Fibroblast of skin of right quadriceps (primary cell): ENCODE measurements at regions not wholly inside any gene's neighbourhood (a gene's known extent, or its start where the extent isn't known, plus 50 kb on each side); places are given as distances from the start of the nearest gene placed in this dataset.

Experiments used
- DNase-seq: peaks from one replicate; pipeline ENCODE4 v3.0.0-alpha.2; 2013

- DNase-seq = no peak
These were observed 297.4 kb upstream of the SFRP2 start for GRCh38 chr4:154086247-154086646.

GRCh38 chr4:154084864-154085263 is 296.0 kb upstream of the SFRP2 start:
- peak; percentile 12 for DNase-seq

DNA sequence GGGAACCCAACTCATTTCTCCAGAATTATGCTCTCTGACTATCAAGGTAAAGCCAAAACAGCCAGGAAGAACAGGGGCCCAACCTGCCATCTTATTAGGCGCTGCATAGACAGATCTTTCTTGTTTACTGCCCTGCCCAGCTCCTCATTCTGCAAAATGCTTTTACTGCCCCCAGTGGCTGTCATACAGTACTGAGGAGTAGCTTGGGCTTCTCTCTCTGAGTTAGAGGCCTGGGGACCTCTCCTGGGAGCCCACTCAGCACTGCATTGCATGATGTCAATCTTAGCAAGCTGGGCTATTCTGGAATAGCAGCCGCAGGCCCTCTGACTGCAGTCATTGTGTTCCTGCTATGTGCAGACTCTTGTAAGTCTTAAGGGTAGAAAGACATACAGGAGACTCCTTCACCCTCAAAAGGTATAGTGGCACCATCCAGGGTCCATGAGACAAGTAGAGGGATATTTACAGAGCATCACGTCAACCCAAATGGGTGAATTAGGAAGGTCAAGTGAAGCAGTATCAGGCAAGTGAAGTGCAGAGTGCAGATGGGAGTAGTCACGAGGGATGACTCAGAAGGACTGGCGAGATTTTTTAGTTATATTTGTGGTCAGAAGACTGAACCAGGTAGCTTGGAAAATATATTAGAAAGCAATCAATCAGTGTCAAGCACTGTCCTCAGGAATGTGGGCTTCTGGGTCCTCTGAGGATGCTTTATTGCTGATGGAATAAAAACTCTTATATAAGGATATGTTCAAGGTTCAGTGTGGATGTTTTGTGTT is 294.1 kb upstream of the SFRP2 start:
- DNase-seq = peak; percentile 26

GRCh38 chr4:154081391-154081790 is 292.5 kb upstream of the SFRP2 start:
- DNase-seq = no peak

DNA sequence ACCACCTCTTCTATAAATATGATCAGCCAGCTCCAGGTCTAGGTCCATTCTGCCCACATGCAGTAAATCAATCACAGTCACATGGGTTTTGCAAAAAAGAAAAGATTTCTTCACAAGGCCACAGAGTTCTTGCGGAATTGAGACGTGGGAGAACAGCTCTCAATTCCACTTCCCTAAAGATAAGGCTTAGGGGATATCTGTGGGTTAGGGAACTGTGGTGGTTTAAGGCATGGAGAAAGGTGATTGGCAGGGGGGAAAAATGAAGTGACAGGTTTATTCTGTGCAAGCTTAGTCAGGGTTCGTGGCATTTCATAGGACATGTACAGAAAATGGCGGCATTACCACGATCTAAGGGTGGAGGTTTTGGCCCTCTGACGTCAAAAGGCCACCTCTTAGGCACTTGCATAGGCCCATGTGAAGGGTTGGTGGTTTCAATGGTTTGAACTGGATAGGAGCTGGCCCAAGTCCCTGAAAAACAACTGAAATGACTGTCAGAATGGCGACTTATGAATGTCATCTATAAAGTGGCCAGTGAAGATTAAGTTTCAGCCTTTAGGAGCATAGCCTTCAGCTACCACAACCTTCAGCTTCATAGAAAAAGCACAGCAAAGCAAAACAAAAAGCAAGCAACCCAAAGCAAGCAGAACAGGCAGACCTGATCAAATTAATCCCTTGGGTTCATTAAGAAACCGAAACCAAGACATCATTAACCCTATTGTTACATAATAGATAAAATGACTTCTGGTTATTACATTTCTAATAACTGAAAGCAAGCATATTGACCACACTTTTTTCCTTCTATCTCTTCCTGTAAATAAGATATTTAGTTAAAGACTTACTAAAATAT is 289.8 kb upstream of the SFRP2 start:
- DNase-seq = no peak

GRCh38 chr4:154076921-154077320 is 288.0 kb upstream of the SFRP2 start:
- DNase-seq = peak; percentile 10

- peak; percentile 70 for DNase-seq
These were observed 284.4 kb upstream of the SFRP2 start for GRCh38 chr4:154073107-154073822.

DNA sequence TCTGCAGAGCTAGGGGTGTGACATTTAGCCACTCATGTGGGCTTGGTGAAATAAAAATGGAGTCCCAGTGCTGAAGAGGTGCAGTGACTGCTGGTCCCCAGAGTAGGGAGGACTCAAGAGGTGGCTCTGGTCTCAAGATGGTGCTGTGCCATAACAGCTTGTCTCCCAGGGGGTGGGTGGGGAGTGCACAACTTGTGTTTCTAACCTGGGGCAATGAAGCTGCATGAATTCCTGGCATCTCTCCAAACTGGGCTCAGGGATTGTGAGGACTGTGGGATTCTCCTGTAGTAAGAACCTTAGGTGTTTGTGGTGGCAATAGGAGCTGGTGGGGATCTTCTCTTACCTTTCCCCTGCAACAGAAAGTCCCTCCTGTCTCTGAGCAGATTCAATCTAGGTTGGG is 278.9 kb upstream of the SFRP2 start:
- DNase-seq = no peak

DNA sequence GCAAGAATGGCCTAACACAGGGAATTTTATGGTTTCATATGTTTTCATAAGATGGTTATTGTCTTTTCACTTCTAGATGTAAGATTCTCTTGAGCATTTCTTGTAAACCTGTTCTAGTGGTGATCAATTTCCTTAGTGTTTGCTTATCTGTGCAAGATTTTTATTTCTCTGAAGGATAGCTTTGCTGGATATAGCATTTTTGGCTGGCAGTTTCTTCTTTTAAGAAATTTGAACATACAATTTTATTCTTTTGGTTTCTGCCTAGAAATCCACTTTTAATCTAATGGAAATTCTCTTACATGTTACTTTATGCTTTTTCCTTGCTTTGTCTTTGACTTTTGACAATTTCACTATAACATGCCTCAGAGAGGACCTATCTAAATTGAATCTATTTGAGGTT is 276.5 kb upstream of the SFRP2 start:
- DNase-seq = no peak

DNA sequence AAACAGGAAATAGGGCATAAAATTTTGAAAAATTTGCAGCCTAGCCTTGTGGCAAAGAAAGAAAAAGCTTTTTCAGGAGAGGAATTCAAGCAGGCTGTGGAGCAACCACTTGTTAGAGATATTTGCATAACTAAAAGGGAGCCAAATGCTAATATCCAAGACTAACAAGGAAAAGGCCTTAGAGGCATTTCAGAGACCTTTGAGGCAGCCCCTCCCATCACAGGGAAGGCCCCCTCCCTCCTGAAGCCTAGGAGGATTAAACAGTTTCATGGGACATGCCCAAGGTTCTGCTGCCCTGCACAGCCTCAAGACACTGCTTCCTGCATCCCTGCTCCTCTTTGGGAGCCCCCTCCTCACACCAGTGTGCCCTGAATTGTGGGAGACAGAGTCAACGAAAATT is 275.4 kb upstream of the SFRP2 start:
- DNase-seq = no peak

- DNase-seq = peak; percentile 75
These were observed 260.7 kb upstream of the SFRP2 start for GRCh38 chr4:154049457-154050181.

DNA sequence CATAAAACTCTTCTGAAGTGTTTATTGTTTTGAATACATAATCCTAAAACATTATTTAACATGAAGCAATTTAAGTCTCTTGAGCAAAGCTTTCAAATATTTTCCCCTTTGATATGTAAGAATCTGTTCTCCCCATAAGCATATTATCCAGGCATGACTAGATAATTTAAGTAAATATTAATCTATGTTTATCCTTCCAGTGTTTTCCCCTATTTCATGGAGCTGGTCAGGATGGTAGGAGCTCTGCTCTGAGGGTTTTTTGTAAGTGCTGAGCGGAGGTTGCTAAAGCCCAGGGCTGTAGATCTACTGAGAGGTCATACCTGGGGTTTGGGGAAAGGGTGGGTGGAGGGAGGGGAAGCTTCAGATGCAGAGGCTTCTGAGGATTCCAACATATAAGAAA is 258.9 kb upstream of the SFRP2 start:
- no peak for DNase-seq

DNA sequence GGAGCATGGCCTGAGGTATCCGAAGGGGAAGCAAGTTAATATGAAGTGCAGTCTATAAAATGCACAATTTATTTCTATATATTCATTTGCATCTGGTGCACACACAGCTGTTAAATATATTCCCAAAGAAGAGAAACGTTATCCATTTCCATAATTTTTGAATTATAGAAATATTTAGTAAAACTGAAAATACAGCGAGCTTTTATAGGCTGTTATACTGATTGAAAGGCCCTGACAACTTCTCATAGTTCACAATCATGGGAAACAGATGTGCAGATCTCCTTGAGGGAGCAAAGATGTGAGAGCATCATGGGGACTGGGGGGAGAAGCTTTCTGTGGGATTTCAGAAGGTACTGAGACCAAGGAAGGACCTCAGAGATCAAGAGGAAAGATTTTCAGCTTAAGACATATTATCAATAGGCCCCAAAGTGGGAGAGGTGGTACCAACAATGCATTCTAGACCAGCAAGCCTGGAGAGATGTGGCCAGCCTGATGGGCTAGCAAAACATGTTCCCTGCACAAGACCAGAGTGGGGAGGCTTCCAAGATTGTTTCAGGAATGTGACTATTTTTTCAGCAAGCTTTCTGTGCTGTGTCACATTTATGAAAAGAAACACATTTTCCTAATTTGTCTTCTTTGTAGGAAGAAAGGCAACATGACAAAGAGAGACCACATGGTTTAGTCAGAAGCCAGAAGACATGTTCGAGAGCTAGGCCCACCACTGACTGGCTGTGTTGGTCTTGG is 256.0 kb upstream of the SFRP2 start:
- no peak for DNase-seq

- DNase-seq = no peak
These were observed 255.2 kb upstream of the SFRP2 start for GRCh38 chr4:154044108-154044531.

GRCh38 chr4:154041640-154042039 is 252.8 kb upstream of the SFRP2 start:
- no peak for DNase-seq

DNA sequence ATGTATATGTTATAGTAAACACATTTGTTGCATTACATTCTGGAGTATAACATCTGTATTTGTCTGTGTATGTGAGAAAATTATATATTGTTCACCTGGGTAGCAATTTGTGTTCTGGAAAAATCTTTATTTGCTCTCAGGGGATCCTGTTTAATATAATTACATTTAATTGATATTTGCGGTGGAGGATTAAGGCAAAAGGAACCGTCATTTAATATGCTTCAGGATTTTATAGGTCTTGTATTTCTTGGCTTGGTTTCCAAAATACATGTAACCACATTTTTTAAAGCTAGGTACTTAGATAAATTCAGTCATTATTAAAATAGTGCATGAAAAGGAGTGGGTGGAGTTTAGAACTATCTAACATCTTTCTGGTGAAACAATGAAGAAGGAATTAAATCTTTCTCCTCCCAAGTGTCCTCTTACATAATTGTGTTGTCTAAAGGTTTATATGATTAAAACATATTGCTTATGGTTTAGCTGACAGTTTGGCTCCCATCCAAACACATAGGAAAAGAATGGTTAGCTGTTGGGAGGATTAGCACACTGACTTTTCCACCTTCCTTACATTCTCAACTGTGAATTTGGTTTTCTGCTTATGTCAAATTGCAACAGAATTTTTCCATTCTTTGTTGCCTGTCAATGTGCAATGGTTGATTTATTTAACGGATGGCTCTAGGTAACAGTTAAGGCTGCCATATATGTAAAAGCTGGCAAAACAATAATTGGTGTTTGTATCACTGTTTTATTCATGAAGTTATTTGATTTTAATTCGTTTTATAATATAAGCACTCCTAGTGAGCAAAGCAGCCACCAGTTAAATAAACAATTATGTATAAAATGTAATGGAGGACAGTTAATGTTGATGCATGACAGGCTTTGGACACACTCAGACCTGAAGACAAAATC is 250.8 kb upstream of the SFRP2 start:
- no peak for DNase-seq

DNA sequence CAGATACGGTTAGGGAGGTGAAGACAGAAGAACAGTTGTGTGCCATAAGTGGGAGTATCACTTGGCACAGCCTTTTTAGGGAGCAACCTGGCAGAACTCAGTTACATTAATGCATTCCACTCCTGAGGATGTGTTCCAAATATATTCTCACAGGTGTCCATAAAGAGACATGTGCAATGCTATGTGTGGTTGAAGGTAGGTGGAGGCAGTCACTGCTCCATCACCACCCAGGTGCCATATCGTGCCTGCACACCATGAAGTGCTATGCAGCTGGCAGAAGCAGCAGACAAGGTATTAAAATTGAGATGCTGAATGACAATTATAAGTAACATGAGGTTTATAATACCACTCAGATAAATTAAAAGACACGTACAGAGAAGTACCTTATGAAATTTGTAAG is 248.0 kb upstream of the SFRP2 start:
- DNase-seq = no peak

GRCh38 chr4:154035341-154035740 is 246.5 kb upstream of the SFRP2 start:
- peak; percentile 25 for DNase-seq

DNA sequence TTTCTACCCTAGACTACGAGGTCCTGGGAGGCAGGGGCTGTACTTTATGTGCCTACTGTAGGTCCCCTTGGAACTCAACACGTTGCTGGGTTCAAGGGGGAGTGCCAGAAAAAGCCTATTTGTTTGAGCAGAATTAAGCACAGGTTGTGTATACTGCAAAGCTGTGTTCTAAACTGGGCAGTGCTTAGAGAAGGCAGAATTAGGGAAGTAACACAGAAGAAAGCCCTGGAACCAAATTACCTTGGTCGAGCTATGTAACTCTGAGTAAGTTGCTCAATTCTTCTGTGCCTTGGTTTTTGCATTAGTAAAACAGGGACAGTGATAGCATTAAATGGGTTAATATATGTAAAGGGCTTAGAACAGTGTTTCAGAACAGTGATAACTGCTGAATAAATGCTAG is 245.0 kb upstream of the SFRP2 start:
- no peak for DNase-seq

- DNase-seq = no peak
These were observed 244.0 kb upstream of the SFRP2 start for GRCh38 chr4:154032914-154033313.

GRCh38 chr4:154030746-154031145 is 241.9 kb upstream of the SFRP2 start:
- DNase-seq = no peak
